GM12878 (cell line): ENCODE measurements at regions not wholly inside any gene's neighbourhood (a gene's known extent, or its start where the extent isn't known, plus 50 kb on each side); places are given as distances from the start of the nearest gene placed in this dataset.

Experiments
- ATAC-seq: fragments of 200-7000 bp; cut with Tn5 transposase; 3 replicates; pipeline ENCODE4 v1.9.1; 2020; ENCODE audit warnings: mild to moderate bottlenecking, moderate library complexity
- BruUV-seq: library from RNA; stranded (reverse); fragments of 400-500 nt; replicated peaks from 2 replicates; lab custom pipeline; 2021; lab: Mats Ljungman, UMichigan
- CTCF ChIA-PET: fragments of 300-600 bp; sonication (Branson Sonifier 250); formaldehyde crosslinking; extraction: SDS; loops from one replicate; lab custom pipeline; 2021; ENCODE audit warnings: inconsistent platforms; lab: Yijun Ruan, JAX
- POLR2A ChIA-PET: fragments of 350-600 bp; formaldehyde crosslinking; extraction: SDS; loops from one replicate; lab custom pipeline; 2021; ENCODE audit warnings: inconsistent platforms; lab: Charles Lee
- RAD21 ChIA-PET: fragments of 300-600 bp; sonication (Branson Sonifier 250); formaldehyde crosslinking; loops from one replicate; lab custom pipeline; 2023; ENCODE audit warnings: antibody characterized with exemption; ENCODE audit not compliant: unreplicated experiment; lab: Charles Lee
- SMC1A ChIA-PET: fragments of 300-600 bp; sonication (Branson Sonifier 250); formaldehyde crosslinking; loops from one replicate; lab custom pipeline; 2023; ENCODE audit not compliant: unreplicated experiment, uncharacterized antibody; lab: Charles Lee
- DNase-seq: peaks from one replicate; pipeline ENCODE4 v3.0.0-alpha.2; 2011; ENCODE audit warnings: low read depth, low spot score
- FAIRE-seq: peaks from 3 replicates; lab custom pipeline; 2011; peaks lifted over from hg19 to GRCh38; lab: Jason Lieb, UNC
- H2AFZ ChIP-seq: 2 replicates; pipeline ENCODE4 v1.6.0; 2011; ENCODE audit warnings: low read depth, low read length, control low read depth; ENCODE audit not compliant: control insufficient read depth
- H3K27ac ChIP-seq: 2 replicates; pipeline ENCODE4 v1.5.1; 2011; ENCODE audit warnings: control low read depth; ENCODE audit not compliant: control insufficient read depth, insufficient read depth
- H3K27me3 ChIP-seq, 2 experiments: replicated peaks in 1 of 2; 2 replicates each; pipeline versions ENCODE4 v1.6.0 to v1.6.1; 2011; ENCODE audit warnings: low read length in 1 of 2; ENCODE audit not compliant: control insufficient read depth in 2 of 2, insufficient read depth in 2 of 2
- H3K36me3 ChIP-seq, 2 experiments: 2 replicates each; pipeline ENCODE4 v1.5.1; 2011; ENCODE audit warnings: low read length in 1 of 2; ENCODE audit not compliant: control insufficient read depth in 2 of 2, insufficient read depth in 2 of 2
- H3K4me1 ChIP-seq: 2 replicates; pipeline ENCODE4 v1.6.1; 2011; ENCODE audit warnings: mild to moderate bottlenecking, low read length, moderate library complexity, mixed read lengths; ENCODE audit not compliant: control insufficient read depth, insufficient read depth
- H3K4me2 ChIP-seq: 2 replicates; pipeline ENCODE4 v1.6.0; 2011; ENCODE audit warnings: control low read depth; ENCODE audit not compliant: control insufficient read depth, insufficient read depth
- H3K4me3 ChIP-seq: fragments of 200-600 bp; sonication (generic); 2 replicates; pipeline ENCODE4 v1.5.1; 2016
- H3K79me2 ChIP-seq: 2 replicates; pipeline ENCODE4 v1.6.0; 2011; ENCODE audit warnings: low read length; ENCODE audit not compliant: control insufficient read depth, insufficient read depth
- H3K9ac ChIP-seq: 2 replicates; pipeline ENCODE4 v1.8.0; 2011; ENCODE audit warnings: low read length, control low read depth, mixed read lengths; ENCODE audit not compliant: control insufficient read depth, insufficient read depth
- H3K9me3 ChIP-seq: replicated peaks from 3 replicates; pipeline ENCODE4 v1.5.1; 2011; ENCODE audit warnings: mild to moderate bottlenecking, low read length; ENCODE audit not compliant: control insufficient read depth, insufficient read depth
- H4K20me1 ChIP-seq: 2 replicates; pipeline ENCODE4 v1.6.0; 2011; ENCODE audit not compliant: control insufficient read depth, insufficient read depth
- IKZF1 ChIP-seq: fragments of 450-650 bp; conservative IDR thresholded peaks from 2 replicates; pipeline ENCODE4 v1.6.1; 2017; ENCODE audit warnings: antibody characterized with exemption, mild to moderate bottlenecking
- IKZF2 ChIP-seq, 2 experiments: fragments of 450-650 bp; IDR thresholded peaks; 2 replicates each; pipeline ENCODE4 v1.6.1; 2017; ENCODE audit warnings: mild to moderate bottlenecking in 2 of 2, moderate library complexity in 2 of 2
- JUNB ChIP-seq: IDR thresholded peaks from 2 replicates; pipeline ENCODE4 v1.6.1; 2016; ENCODE audit warnings: antibody characterized with exemption, mild to moderate bottlenecking
- MTA2 ChIP-seq: fragments of 450-650 bp; IDR thresholded peaks from 2 replicates; pipeline ENCODE4 v1.6.1; 2016; ENCODE audit warnings: low read depth, mild to moderate bottlenecking, moderate library complexity
- WGBS: methylation state at CpG from one replicate; pipeline ENCODE4 v1.1.6; 2016; ENCODE audit warnings: low lambda C conversion rate; ENCODE audit not compliant: insufficient replicate concordance, insufficient coverage; ENCODE audit errors: missing lambda C conversion rate; 5-methylcytosine and 5-hydroxymethylcytosine counted together
- in situ Hi-C: fragments of 300-500 bp; cut with MboI; formaldehyde crosslinking; loops from 9 replicates; pipeline ENCODE4 v1.14.3; 2018; ENCODE audit warnings: mixed read lengths
- intact Hi-C: fragments of 100-400 bp; cut with micrococcal nuclease; formaldehyde crosslinking; loops from one replicate; pipeline ENCODE4 v1.14.2; 2022; ENCODE audit not compliant: unreplicated experiment
- TF ChIP-seq, protein P1 (sequence below): fragments of 450-650 bp; IDR thresholded peaks from 2 replicates; pipeline ENCODE4 v1.6.1; 2017; ENCODE audit warnings: low read depth, mild to moderate bottlenecking, moderate library complexity

DNA sequence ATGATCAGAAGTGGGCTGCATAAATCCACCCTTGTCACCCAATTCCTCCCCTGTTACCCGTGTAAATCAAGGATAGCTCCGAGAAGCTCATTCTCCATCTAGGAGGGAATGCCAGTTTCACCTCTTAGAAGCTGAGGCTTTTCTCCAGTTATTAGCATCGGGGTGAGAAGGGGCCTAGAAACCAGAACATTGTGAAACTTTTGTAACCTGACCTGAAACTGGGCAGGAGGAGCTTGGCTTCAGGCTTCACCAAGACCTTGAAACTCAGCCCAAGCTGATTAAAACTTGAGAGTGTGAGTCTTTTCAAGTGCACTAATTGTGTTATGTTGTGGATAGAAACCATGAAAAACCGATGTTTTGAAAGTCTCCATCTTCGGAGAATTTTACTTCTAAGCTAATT is 103.1 kb downstream of the BMP2 start:
- Histone ChIP-seq H3K36me3 (no peaks in the 10 kb centered on the region), H3K4me3 (no peak overlapping the region), H3K4me1 (no peaks in the 10 kb centered on the region), H3K4me2 (no peak overlapping the region), H4K20me1 (no peaks in the 10 kb centered on the region), H3K27ac (no peak overlapping the region), H2AFZ (no peak overlapping the region), H3K79me2 (no peaks in the 10 kb centered on the region), H3K9ac (no peak overlapping the region), H3K9me3 (no peaks in the 10 kb centered on the region), H3K27me3 (no peaks in the 10 kb centered on the region; a peak in 1 of 4 replicates)
- ATAC-seq (peak; percentile 73), DNase-seq (no peak), FAIRE-seq (no peak)
- ChIA-PET CTCF (interaction anchor here (0.7 to 3.7 kb wide), 23 partner anchors 10 to 123 kb away, joined by 3 to 18 read pairs (median 4); no protein-coding TSS in a partner anchor), RAD21 (interaction anchor here (0.9 to 6.7 kb wide), 19 partner anchors 11 to 127 kb away, joined by 3 to 93 read pairs (median 8); no protein-coding TSS in a partner anchor), SMC1A (interaction anchor here (0.8 to 8.7 kb wide), 18 partner anchors 8 to 69 kb away, joined by 3 to 166 read pairs (median 9); no protein-coding TSS in a partner anchor), POLR2A (interaction anchor here (0.8 to 5.3 kb wide), 16 partner anchors 8 to 271 kb away, joined by 3 to 59 read pairs (median 7); no protein-coding TSS in a partner anchor)
- peak; percentile 50 for TF ChIP-seq IKZF1
- TF ChIP-seq, protein P1, sequence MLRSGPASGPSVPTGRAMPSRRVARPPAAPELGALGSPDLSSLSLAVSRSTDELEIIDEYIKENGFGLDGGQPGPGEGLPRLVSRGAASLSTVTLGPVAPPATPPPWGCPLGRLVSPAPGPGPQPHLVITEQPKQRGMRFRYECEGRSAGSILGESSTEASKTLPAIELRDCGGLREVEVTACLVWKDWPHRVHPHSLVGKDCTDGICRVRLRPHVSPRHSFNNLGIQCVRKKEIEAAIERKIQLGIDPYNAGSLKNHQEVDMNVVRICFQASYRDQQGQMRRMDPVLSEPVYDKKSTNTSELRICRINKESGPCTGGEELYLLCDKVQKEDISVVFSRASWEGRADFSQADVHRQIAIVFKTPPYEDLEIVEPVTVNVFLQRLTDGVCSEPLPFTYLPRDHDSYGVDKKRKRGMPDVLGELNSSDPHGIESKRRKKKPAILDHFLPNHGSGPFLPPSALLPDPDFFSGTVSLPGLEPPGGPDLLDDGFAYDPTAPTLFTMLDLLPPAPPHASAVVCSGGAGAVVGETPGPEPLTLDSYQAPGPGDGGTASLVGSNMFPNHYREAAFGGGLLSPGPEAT, result 0 out of 2 replicates have a peak, but pooled peaks have one; percentile 37
- TF ChIP-seq MTA2, result peak; percentile 60; the same call in 1 of the 2 replicates
- peak; percentile 14 to 16; a peak in 2 of 4 replicates for TF ChIP-seq IKZF2 (IDR thresholded peaks at IDR 0.05)
- TF ChIP-seq JUNB, result no peak
- BruUV-seq, result no TSS peak
- 32% methylated on average over 5 of the region's 5 CpGs for WGBS
- intact Hi-C loops (no loop called here), in situ Hi-C loops (no loop called here)
